ENCODE measurements at regions not wholly inside any gene's neighbourhood (a gene's known extent, or its start where the extent isn't known, plus 50 kb on each side); places are given as distances from the start of the nearest gene placed in this dataset.

DNA sequence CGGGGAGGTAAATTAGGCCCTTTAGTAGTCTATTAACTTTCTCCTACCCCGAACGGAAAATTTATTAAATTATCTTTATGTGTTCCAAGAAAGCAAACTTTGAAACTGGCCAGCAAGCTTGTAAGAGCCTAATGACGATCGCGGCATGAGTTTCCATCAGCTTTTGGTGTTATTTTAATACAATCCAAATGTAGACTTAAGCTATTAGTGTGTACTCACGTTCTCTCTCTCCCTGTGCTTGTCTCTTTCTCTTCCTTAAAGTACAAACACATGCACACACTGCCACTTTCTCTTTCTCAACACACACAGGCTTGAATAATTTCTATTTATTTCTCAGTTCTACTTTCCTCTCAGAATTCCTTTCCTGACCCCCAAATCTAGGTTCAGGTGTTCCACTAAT, 108.8 kb upstream of the MME start:
- Histone ChIP-seq H3K4me3 (ENCODE audit: low read length) (no peak overlapping the region), H3K9me2 (ENCODE audit: insufficient read depth, low read length) (no peaks in the 10 kb centered on the region), H4K20me1 (ENCODE audit: insufficient read depth) (no peaks in the 10 kb centered on the region), H3K36me3 (ENCODE audit: insufficient read depth, low read length) (no peaks in the 10 kb centered on the region), H3K9me3 (ENCODE audit: low read length) (no peaks in the 10 kb centered on the region), H3K79me2 (replicated peaks; ENCODE audit: insufficient read depth, low read length) (no peaks in the 10 kb centered on the region), H3F3A (ENCODE audit: insufficient read depth, low read length, poor library complexity, severe bottlenecking) (no peaks in the 10 kb centered on the region), H3K27ac (ENCODE audit: low read length) (no peak overlapping the region), H3K27me3 (ENCODE audit: insufficient read depth, low read depth, low read length) (no peaks in the 10 kb centered on the region), H3K9ac (ENCODE audit: low read length) (no peak overlapping the region), H2AFZ (ENCODE audit: low read depth, low read length) (no peak overlapping the region), H3K4me2 (ENCODE audit: low read length) (no peak overlapping the region)
- TF ChIP-seq POLR2AphosphoS5 (IDR thresholded peaks at IDR 0.05) (no peak), EZH2 (IDR thresholded peaks at IDR 0.05; ENCODE audit: borderline replicate concordance, insufficient read depth, low read length, poor library complexity, severe bottlenecking) (no peak), SMC3 (conservative IDR thresholded peaks at IDR 0.05; ENCODE audit: poor library complexity) (no peak), EP300 (conservative IDR thresholded peaks at IDR 0.05; ENCODE audit: poor library complexity, severe bottlenecking) (no peak), RAD21 (conservative IDR thresholded peaks at IDR 0.05) (no peak), TAF1 (IDR thresholded peaks at IDR 0.05; ENCODE audit: low read depth) (no peak), REST (IDR thresholded peaks at IDR 0.05; ENCODE audit: borderline replicate concordance) (no peak)

GRCh38 chr3:154970797-154971196, 109.3 kb upstream of the MME start:
- Histone ChIP-seq H3K79me2 (replicated peaks; ENCODE audit: insufficient read depth, low read length) (no peaks in the 10 kb centered on the region), H3K36me3 (ENCODE audit: insufficient read depth, low read length) (no peaks in the 10 kb centered on the region), H3K9me3 (ENCODE audit: low read length) (no peaks in the 10 kb centered on the region), H3K27ac (ENCODE audit: low read length) (no peak overlapping the region), H4K20me1 (ENCODE audit: insufficient read depth) (no peaks in the 10 kb centered on the region), H3K4me3 (ENCODE audit: low read length) (no peak overlapping the region), H3F3A (ENCODE audit: insufficient read depth, low read length, poor library complexity, severe bottlenecking) (no peaks in the 10 kb centered on the region), H3K27me3 (ENCODE audit: insufficient read depth, low read depth, low read length) (no peaks in the 10 kb centered on the region), H3K9ac (ENCODE audit: low read length) (no peak overlapping the region), H3K9me2 (ENCODE audit: insufficient read depth, low read length) (no peaks in the 10 kb centered on the region), H3K4me2 (ENCODE audit: low read length) (no peak overlapping the region), H2AFZ (ENCODE audit: low read depth, low read length) (no peak overlapping the region)
- TF ChIP-seq MXI1 (conservative IDR thresholded peaks at IDR 0.05; ENCODE audit: poor library complexity, severe bottlenecking), result no peak

DNA sequence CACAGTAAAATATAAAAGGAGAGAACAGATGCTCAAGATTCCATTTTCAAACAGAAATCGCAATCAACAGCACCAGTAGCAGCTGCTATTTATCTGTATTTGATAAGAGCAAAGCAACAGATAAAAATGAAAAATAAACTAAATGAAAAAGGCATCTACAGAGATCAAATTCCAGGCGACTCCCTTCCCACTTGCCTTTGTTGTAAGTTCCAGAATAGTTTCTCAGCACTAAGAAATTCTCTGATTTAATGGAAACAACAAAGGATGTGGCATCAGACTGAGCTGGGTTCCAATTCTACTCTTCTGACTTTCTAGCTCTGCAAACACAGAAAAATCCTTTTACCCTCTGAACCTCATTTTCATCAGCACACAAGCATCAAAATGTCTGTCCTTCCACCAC, 110.8 kb upstream of the MME start:
- TF ChIP-seq MXI1 (conservative IDR thresholded peaks at IDR 0.05; ENCODE audit: poor library complexity, severe bottlenecking) (no peak), EZH2 (IDR thresholded peaks at IDR 0.05; ENCODE audit: borderline replicate concordance, insufficient read depth, low read length, poor library complexity, severe bottlenecking) (no peak), RAD21 (conservative IDR thresholded peaks at IDR 0.05) (no peak), REST (IDR thresholded peaks at IDR 0.05; ENCODE audit: borderline replicate concordance) (no peak), POLR2AphosphoS5 (IDR thresholded peaks at IDR 0.05) (no peak), TAF1 (IDR thresholded peaks at IDR 0.05; ENCODE audit: low read depth) (no peak), EP300 (conservative IDR thresholded peaks at IDR 0.05; ENCODE audit: poor library complexity, severe bottlenecking) (no peak), SMC3 (conservative IDR thresholded peaks at IDR 0.05; ENCODE audit: poor library complexity) (no peak)
- TF ChIP-seq, protein P1, sequence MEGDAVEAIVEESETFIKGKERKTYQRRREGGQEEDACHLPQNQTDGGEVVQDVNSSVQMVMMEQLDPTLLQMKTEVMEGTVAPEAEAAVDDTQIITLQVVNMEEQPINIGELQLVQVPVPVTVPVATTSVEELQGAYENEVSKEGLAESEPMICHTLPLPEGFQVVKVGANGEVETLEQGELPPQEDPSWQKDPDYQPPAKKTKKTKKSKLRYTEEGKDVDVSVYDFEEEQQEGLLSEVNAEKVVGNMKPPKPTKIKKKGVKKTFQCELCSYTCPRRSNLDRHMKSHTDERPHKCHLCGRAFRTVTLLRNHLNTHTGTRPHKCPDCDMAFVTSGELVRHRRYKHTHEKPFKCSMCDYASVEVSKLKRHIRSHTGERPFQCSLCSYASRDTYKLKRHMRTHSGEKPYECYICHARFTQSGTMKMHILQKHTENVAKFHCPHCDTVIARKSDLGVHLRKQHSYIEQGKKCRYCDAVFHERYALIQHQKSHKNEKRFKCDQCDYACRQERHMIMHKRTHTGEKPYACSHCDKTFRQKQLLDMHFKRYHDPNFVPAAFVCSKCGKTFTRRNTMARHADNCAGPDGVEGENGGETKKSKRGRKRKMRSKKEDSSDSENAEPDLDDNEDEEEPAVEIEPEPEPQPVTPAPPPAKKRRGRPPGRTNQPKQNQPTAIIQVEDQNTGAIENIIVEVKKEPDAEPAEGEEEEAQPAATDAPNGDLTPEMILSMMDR (IDR thresholded peaks at IDR 0.05; ENCODE audit: poor library complexity, severe bottlenecking), result no peak
- no peak overlapping the region for H3K4me3 ChIP-seq (ENCODE audit: low read length)
- no peaks in the 10 kb centered on the region for H3F3A ChIP-seq (ENCODE audit: insufficient read depth, low read length, poor library complexity, severe bottlenecking)
- H3K79me2 ChIP-seq (replicated peaks; ENCODE audit: insufficient read depth, low read length), result no peaks in the 10 kb centered on the region
- H4K20me1 ChIP-seq (ENCODE audit: insufficient read depth), result no peaks in the 10 kb centered on the region
- no peaks in the 10 kb centered on the region for H3K27me3 ChIP-seq (ENCODE audit: insufficient read depth, low read depth, low read length)
- H2AFZ ChIP-seq (ENCODE audit: low read depth, low read length), result no peak overlapping the region
- no peaks in the 10 kb centered on the region for H3K9me2 ChIP-seq (ENCODE audit: insufficient read depth, low read length)
- no peak overlapping the region for H3K27ac ChIP-seq (ENCODE audit: low read length)
- H3K9ac ChIP-seq (ENCODE audit: low read length), result no peak overlapping the region
- H3K9me3 ChIP-seq (ENCODE audit: low read length), result no peaks in the 10 kb centered on the region
- H3K36me3 ChIP-seq (ENCODE audit: insufficient read depth, low read length), result no peaks in the 10 kb centered on the region
- H3K4me2 ChIP-seq (ENCODE audit: low read length), result no peak overlapping the region

Data from neural cell (in vitro differentiated cells).